ENCODE measurements at regions not wholly inside any gene's neighbourhood (a gene's known extent, or its start where the extent isn't known, plus 50 kb on each side); places are given as distances from the start of the nearest gene placed in this dataset.
"Not testable (repeated sequence)": the region's sequence is repeated elsewhere in the genome, so short reads cannot be mapped to it uniquely, and the experiment has no call there.

GRCh38 chr18:70553936-70554260 is 265.1 kb downstream of the SOCS6 start:
- DNase-seq = no peak

GRCh38 chr18:70553245-70553935 is 264.5 kb downstream of the SOCS6 start:
- no peak for DNase-seq

- no peak for DNase-seq
These were observed 247.7 kb downstream of the SOCS6 start for GRCh38 chr18:70536370-70537062.

- no peak for DNase-seq
These were observed 246.2 kb downstream of the SOCS6 start for GRCh38 chr18:70535041-70535440.

GRCh38 chr18:70525322-70525721 is 236.5 kb downstream of the SOCS6 start:
- DNase-seq = not testable (repeated sequence)

- DNase-seq = no peak
These were observed 234.9 kb downstream of the SOCS6 start for GRCh38 chr18:70523792-70524182.

GRCh38 chr18:70523035-70523791 is 234.4 kb downstream of the SOCS6 start:
- DNase-seq = no peak

GRCh38 chr18:70522183-70522680 is 233.4 kb downstream of the SOCS6 start:
- DNase-seq = no peak

- DNase-seq = no peak
These were observed 232.0 kb downstream of the SOCS6 start for GRCh38 chr18:70520867-70521266.

- no peak for DNase-seq
These were observed 224.8 kb downstream of the SOCS6 start for GRCh38 chr18:70513502-70514171.

GRCh38 chr18:70507970-70508369 is 219.1 kb downstream of the SOCS6 start:
- DNase-seq = no peak

GRCh38 chr18:70506511-70506910 is 217.7 kb downstream of the SOCS6 start:
- DNase-seq = no peak

- no peak for DNase-seq
These were observed 214.2 kb downstream of the SOCS6 start for GRCh38 chr18:70503060-70503459.

GRCh38 chr18:70501358-70501757 is 212.5 kb downstream of the SOCS6 start:
- DNase-seq = no peak

- no peak for DNase-seq
These were observed 211.9 kb downstream of the SOCS6 start for GRCh38 chr18:70500748-70501147.

GRCh38 chr18:70499218-70499691 is 210.4 kb downstream of the SOCS6 start:
- no peak for DNase-seq

- no peak for DNase-seq
These were observed 207.8 kb downstream of the SOCS6 start for GRCh38 chr18:70496353-70497294.

- no peak for DNase-seq
These were observed 205.7 kb downstream of the SOCS6 start for GRCh38 chr18:70494524-70494923.

GRCh38 chr18:70493461-70493860 is 204.6 kb downstream of the SOCS6 start:
- DNase-seq = no peak

GRCh38 chr18:70491734-70492348 is 203.0 kb downstream of the SOCS6 start:
- DNase-seq = peak; percentile 46
